SK-N-SH treated with all-trans-retinoic acid at 6 μM for 48 hours (cell line): ENCODE measurements at regions not wholly inside any gene's neighbourhood (a gene's known extent, or its start where the extent isn't known, plus 50 kb on each side); places are given as distances from the start of the nearest gene placed in this dataset.

ENCODE experiments used
- ATAC-seq: fragments of 200-7000 bp; cut with Tn5 transposase; 3 replicates; pipeline ENCODE4 v1.9.1; 2020; ENCODE audit warnings: mild to moderate bottlenecking, moderate library complexity
- ARNTL ChIP-seq: fragments of 450-650 bp; formaldehyde crosslinking; IDR thresholded peaks from 2 replicates; pipeline ENCODE4 v1.5.0; 2020; ENCODE audit warnings: low read depth, mild to moderate bottlenecking, moderate library complexity, borderline replicate concordance
- BACH2 ChIP-seq: fragments of 250-450 bp; sonication (Bioruptor Pico); IDR thresholded peaks from 2 replicates; pipeline ENCODE4 v1.9.0; 2021; ENCODE audit warnings: mild to moderate bottlenecking, borderline replicate concordance
- CREB5 ChIP-seq: fragments of 250-450 bp; sonication (Bioruptor Pico); IDR thresholded peaks from 2 replicates; pipeline ENCODE4 v1.5.1; 2020; ENCODE audit warnings: low read depth, mild to moderate bottlenecking, moderate library complexity
- CSDC2 ChIP-seq: fragments of 250-450 bp; sonication (Bioruptor Pico); IDR thresholded peaks from 2 replicates; pipeline ENCODE4 v1.5.0; 2020; ENCODE audit warnings: mild to moderate bottlenecking, moderate library complexity
- CSRNP3 ChIP-seq: fragments of 250-450 bp; sonication (Bioruptor Pico); IDR thresholded peaks from 2 replicates; pipeline ENCODE4 v1.5.1; 2021; ENCODE audit warnings: mild to moderate bottlenecking, moderate library complexity
- ESRRG ChIP-seq: fragments of 250-450 bp; sonication (Bioruptor Pico); IDR thresholded peaks from 2 replicates; pipeline ENCODE4 v1.6.1; 2021; ENCODE audit warnings: mild to moderate bottlenecking
- ISL1 ChIP-seq: fragments of 250-450 bp; sonication (Bioruptor Pico); IDR thresholded peaks from 2 replicates; pipeline ENCODE4 v2.1.2; 2022; ENCODE audit warnings: mild to moderate bottlenecking, moderate library complexity
- OSR1 ChIP-seq: fragments of 250-450 bp; sonication (Bioruptor Pico); IDR thresholded peaks from 2 replicates; pipeline ENCODE4 v1.8.0; 2022; ENCODE audit warnings: moderate library complexity, mild to moderate bottlenecking, inconsistent platforms
- PATZ1 ChIP-seq: fragments of 250-450 bp; sonication (Bioruptor Pico); IDR thresholded peaks from 2 replicates; pipeline ENCODE4 v1.8.0; 2020; ENCODE audit warnings: mild to moderate bottlenecking, moderate library complexity, borderline replicate concordance
- POU6F1 ChIP-seq: fragments of 250-450 bp; sonication (Bioruptor Pico); IDR thresholded peaks from 2 replicates; pipeline ENCODE4 v1.8.0; 2021; ENCODE audit warnings: low read depth, mild to moderate bottlenecking, moderate library complexity, borderline replicate concordance
- PPARA ChIP-seq: fragments of 250-450 bp; sonication (Bioruptor Pico); IDR thresholded peaks from 2 replicates; pipeline ENCODE4 v1.5.0; 2020; ENCODE audit warnings: mild to moderate bottlenecking, borderline replicate concordance
- RARB ChIP-seq: fragments of 250-450 bp; sonication (Bioruptor Pico); IDR thresholded peaks from 2 replicates; pipeline ENCODE4 v1.8.0; 2021; ENCODE audit warnings: mild to moderate bottlenecking, moderate library complexity
- TCF4 ChIP-seq: fragments of 250-450 bp; sonication (Bioruptor Pico); IDR thresholded peaks from 2 replicates; pipeline ENCODE4 v1.8.0; 2021; ENCODE audit warnings: mild to moderate bottlenecking, moderate library complexity, borderline replicate concordance
- TOX ChIP-seq: fragments of 250-450 bp; sonication (Bioruptor Pico); IDR thresholded peaks from 2 replicates; pipeline ENCODE4 v1.8.0; 2021; ENCODE audit warnings: mild to moderate bottlenecking, moderate library complexity, borderline replicate concordance
- TSHZ2 ChIP-seq: fragments of 250-450 bp; sonication (Bioruptor Pico); IDR thresholded peaks from 2 replicates; pipeline ENCODE4 v1.5.0; 2020; ENCODE audit warnings: mild to moderate bottlenecking, moderate library complexity
- ZC3H10 ChIP-seq: fragments of 250-450 bp; sonication (Bioruptor Pico); IDR thresholded peaks from 2 replicates; pipeline ENCODE4 v1.5.1; 2021; ENCODE audit warnings: mild to moderate bottlenecking, moderate library complexity
- ZFP3 ChIP-seq: fragments of 250-450 bp; sonication (Bioruptor Pico); IDR thresholded peaks from 2 replicates; pipeline ENCODE4 v1.5.0; 2020; ENCODE audit warnings: mild to moderate bottlenecking, moderate library complexity
- ZNF565 ChIP-seq: fragments of 450-650 bp; formaldehyde crosslinking; conservative IDR thresholded peaks from 2 replicates; pipeline ENCODE4 v1.5.0; 2020; ENCODE audit warnings: low read depth, mild to moderate bottlenecking, moderate library complexity
- ZNF70 ChIP-seq: fragments of 450-650 bp; formaldehyde crosslinking; IDR thresholded peaks from 2 replicates; pipeline ENCODE4 v1.5.0; 2020; ENCODE audit warnings: mild to moderate bottlenecking, moderate library complexity
- ZNF8 ChIP-seq: fragments of 450-650 bp; formaldehyde crosslinking; IDR thresholded peaks from 2 replicates; pipeline ENCODE4 v1.5.0; 2020; ENCODE audit warnings: mild to moderate bottlenecking, moderate library complexity

- no peak for TF ChIP-seq PPARA (CRISPR knock-in tag)
- no peak for TF ChIP-seq CSDC2 (CRISPR knock-in tag)
- peak; percentile 34 for TF ChIP-seq ISL1 (CRISPR knock-in tag)
- no peak for TF ChIP-seq CREB5 (CRISPR knock-in tag)
- TF ChIP-seq PATZ1 (CRISPR knock-in tag), result 0 out of 2 replicates have a peak, but pooled peaks have one; percentile 42
- TF ChIP-seq, all 23 proteins: peak for 2
- no peak; the same call in 2 of the 3 replicates for ATAC-seq
Measured at GRCh38 chr2:66364495-66365333, 70.2 kb upstream of the MEIS1 start.

- no peak for ATAC-seq
- TF ChIP-seq ESRRG, result no peak
- TF ChIP-seq ISL1 (CRISPR knock-in tag), result no peak
- no peak for TF ChIP-seq ZFP3 (CRISPR knock-in tag)
- no peak for TF ChIP-seq POU6F1
- no peak for TF ChIP-seq TOX (CRISPR knock-in tag)
- TF ChIP-seq TCF4 (CRISPR knock-in tag), result no peak
- TF ChIP-seq ZNF565, result no peak
- no peak for TF ChIP-seq ARNTL (CRISPR knock-in tag)
- no peak for TF ChIP-seq ZNF70 (CRISPR knock-in tag)
- no peak for TF ChIP-seq BACH2 (CRISPR knock-in tag)
- no peak for TF ChIP-seq ZNF8 (CRISPR knock-in tag)
- TF ChIP-seq CSDC2 (CRISPR knock-in tag), result no peak
- no peak for TF ChIP-seq CREB5 (CRISPR knock-in tag)
- no peak for TF ChIP-seq OSR1 (CRISPR knock-in tag)
- TF ChIP-seq ZC3H10 (CRISPR knock-in tag), result no peak
- no peak for TF ChIP-seq PPARA (CRISPR knock-in tag)
- no peak for TF ChIP-seq PATZ1 (CRISPR knock-in tag)
- no peak for TF ChIP-seq TSHZ2 (CRISPR knock-in tag)
- TF ChIP-seq RARB (CRISPR knock-in tag), result no peak
- TF ChIP-seq CSRNP3 (CRISPR knock-in tag), result no peak
Measured at GRCh38 chr2:66362701-66363100, 72.2 kb upstream of the MEIS1 start.
